H1 (cell line): ENCODE measurements at regions not wholly inside any gene's neighbourhood (a gene's known extent, or its start where the extent isn't known, plus 50 kb on each side); places are given as distances from the start of the nearest gene placed in this dataset.

Source experiments
- CHD1 ChIP-seq: IDR thresholded peaks from 2 replicates; pipeline ENCODE4 v1.6.1; 2012; ENCODE audit warnings: low read depth, low read length, improper control_type of control experiment
- JUN ChIP-seq: IDR thresholded peaks from 2 replicates; pipeline ENCODE4 v1.6.1; 2011; ENCODE audit warnings: low read depth, mild to moderate bottlenecking, improper control_type of control experiment, low read length
- NRF1 ChIP-seq: IDR thresholded peaks from 2 replicates; pipeline ENCODE4 v1.6.1; 2011; ENCODE audit warnings: mild to moderate bottlenecking, low read depth, low read length, improper control_type of control experiment
- TAF1 ChIP-seq: IDR thresholded peaks from 2 replicates; pipeline ENCODE4 v1.6.1; 2011; ENCODE audit warnings: mild to moderate bottlenecking, low read depth, low read length
- TEAD4 ChIP-seq: IDR thresholded peaks from 2 replicates; pipeline ENCODE4 v1.6.1; 2012; ENCODE audit warnings: low read depth, low read length, inconsistent platforms, mixed read lengths
- TF ChIP-seq, protein P1 (sequence below), 3 experiments: IDR thresholded peaks; 1 replicate in 2 of 3; 2 replicates in 1 of 3; pipeline versions ENCODE4 v1.5.1 to v1.6.1; 2011; ENCODE audit warnings: low read length in 3 of 3, mild to moderate bottlenecking in 3 of 3, inconsistent platforms in 2 of 3, low read depth in 1 of 3, moderate library complexity in 1 of 3; ENCODE audit not compliant: insufficient read depth in 1 of 3; ENCODE audit errors: control extremely low read depth in 1 of 3
- TF ChIP-seq, protein P2 (sequence below): IDR thresholded peaks from 2 replicates; pipeline ENCODE4 v1.6.1; 2011; ENCODE audit warnings: low read depth, mild to moderate bottlenecking, low read length; ENCODE audit not compliant: insufficient read depth

DNA sequence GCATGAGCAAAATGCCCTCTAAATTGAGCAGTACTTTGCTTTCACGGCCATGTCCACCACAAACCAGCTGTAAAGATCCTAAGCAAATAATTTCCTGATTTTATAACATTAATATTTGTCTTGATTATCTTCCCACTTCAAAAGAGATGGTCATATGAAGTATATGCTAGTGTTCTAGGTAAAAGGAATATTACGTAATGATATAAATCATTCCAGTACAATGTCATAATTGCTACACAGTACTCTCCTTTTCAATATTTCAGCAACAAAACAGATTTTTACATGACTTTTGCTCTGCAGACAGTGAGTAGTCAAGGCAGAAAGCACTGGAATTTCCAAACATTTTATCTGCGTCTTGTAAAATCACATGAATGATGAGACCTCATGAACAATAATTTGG is 572.8 kb upstream of the FRG1 start (continued):
- TF ChIP-seq, protein P1, sequence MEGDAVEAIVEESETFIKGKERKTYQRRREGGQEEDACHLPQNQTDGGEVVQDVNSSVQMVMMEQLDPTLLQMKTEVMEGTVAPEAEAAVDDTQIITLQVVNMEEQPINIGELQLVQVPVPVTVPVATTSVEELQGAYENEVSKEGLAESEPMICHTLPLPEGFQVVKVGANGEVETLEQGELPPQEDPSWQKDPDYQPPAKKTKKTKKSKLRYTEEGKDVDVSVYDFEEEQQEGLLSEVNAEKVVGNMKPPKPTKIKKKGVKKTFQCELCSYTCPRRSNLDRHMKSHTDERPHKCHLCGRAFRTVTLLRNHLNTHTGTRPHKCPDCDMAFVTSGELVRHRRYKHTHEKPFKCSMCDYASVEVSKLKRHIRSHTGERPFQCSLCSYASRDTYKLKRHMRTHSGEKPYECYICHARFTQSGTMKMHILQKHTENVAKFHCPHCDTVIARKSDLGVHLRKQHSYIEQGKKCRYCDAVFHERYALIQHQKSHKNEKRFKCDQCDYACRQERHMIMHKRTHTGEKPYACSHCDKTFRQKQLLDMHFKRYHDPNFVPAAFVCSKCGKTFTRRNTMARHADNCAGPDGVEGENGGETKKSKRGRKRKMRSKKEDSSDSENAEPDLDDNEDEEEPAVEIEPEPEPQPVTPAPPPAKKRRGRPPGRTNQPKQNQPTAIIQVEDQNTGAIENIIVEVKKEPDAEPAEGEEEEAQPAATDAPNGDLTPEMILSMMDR (IDR thresholded peaks at IDR 0.05; ENCODE audit: control extremely low read depth in 1 of 3, insufficient read depth in 1 of 3, low read depth in 1 of 3, low read length in 3 of 3): no peak
- TF ChIP-seq TEAD4: no peak
- TF ChIP-seq, protein P2, sequence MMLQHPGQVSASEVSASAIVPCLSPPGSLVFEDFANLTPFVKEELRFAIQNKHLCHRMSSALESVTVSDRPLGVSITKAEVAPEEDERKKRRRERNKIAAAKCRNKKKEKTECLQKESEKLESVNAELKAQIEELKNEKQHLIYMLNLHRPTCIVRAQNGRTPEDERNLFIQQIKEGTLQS: no peak
- TF ChIP-seq NRF1: no peak
- TF ChIP-seq CHD1: no peak
- no peak for TF ChIP-seq JUN
- TF ChIP-seq TAF1: no peak
